ENCODE measurements at regions not wholly inside any gene's neighbourhood (a gene's known extent, or its start where the extent isn't known, plus 50 kb on each side); places are given as distances from the start of the nearest gene placed in this dataset.

GRCh38 chr5:107215611-107216010, 455.1 kb downstream of the EFNA5 start (continued):
- TF ChIP-seq HNF4G (IDR thresholded peaks at IDR 0.05) (no peak), CTCF (IDR thresholded peaks at IDR 0.05; ENCODE audit: low read depth, low read length, missing input control) (no peak), RAD21 (IDR thresholded peaks at IDR 0.05) (no peak), JUND (IDR thresholded peaks at IDR 0.05) (no peak)

GRCh38 chr5:107213025-107213424, 457.7 kb downstream of the EFNA5 start:
- no peak for DNase-seq (ENCODE audit: low spot score)
- H3K9ac ChIP-seq (ENCODE audit: low read depth in 1 of 2, low read length in 2 of 2): no peak overlapping the region
- no peaks in the 10 kb centered on the region for H3K27me3 ChIP-seq (ENCODE audit: control insufficient read depth in 4 of 4, insufficient read depth in 4 of 4, low read length in 3 of 4)
- whole genome bisulfite sequencing: 61% methylated on average over 3 of the region's 3 CpGs
- H3K4me3 ChIP-seq (ENCODE audit: low read depth in 1 of 3, low read length in 3 of 3): no peak overlapping the region
- no peak overlapping the region for H3K27ac ChIP-seq (ENCODE audit: low read depth in 1 of 2, low read length in 2 of 2)
- H3K36me3 ChIP-seq (ENCODE audit: control insufficient read depth in 4 of 4, insufficient read depth in 3 of 4, low read depth in 1 of 4, low read length in 3 of 4): no peaks in the 10 kb centered on the region
- no peaks in the 10 kb centered on the region for H3K9me3 ChIP-seq (ENCODE audit: control insufficient read depth in 4 of 4, low read length in 3 of 4)
- TF ChIP-seq ZBTB33 (IDR thresholded peaks at IDR 0.05): no peak
- TF ChIP-seq FOXA1 (IDR thresholded peaks at IDR 0.05): no peak
- no peak for TF ChIP-seq HNF4G (IDR thresholded peaks at IDR 0.05)
- no peak for TF ChIP-seq SP1 (IDR thresholded peaks at IDR 0.05)
- no peak for TF ChIP-seq YY1 (IDR thresholded peaks at IDR 0.05)
- TF ChIP-seq RXRA (IDR thresholded peaks at IDR 0.05): no peak
- no peak for TF ChIP-seq RAD21 (IDR thresholded peaks at IDR 0.05)
- no peak for TF ChIP-seq FOXA2 (IDR thresholded peaks at IDR 0.05)
- no peak for TF ChIP-seq MAX (IDR thresholded peaks at IDR 0.05)
- TF ChIP-seq JUND (IDR thresholded peaks at IDR 0.05): no peak
- no peak for TF ChIP-seq ATF3 (IDR thresholded peaks at IDR 0.05)
- no peak for TF ChIP-seq CTCF (IDR thresholded peaks at IDR 0.05; ENCODE audit: low read depth, low read length, missing input control)
- no peak for TF ChIP-seq TAF1 (conservative IDR thresholded peaks at IDR 0.05)
- TF ChIP-seq EGR1 (IDR thresholded peaks at IDR 0.05; ENCODE audit: low read depth in 2 of 2): no peak
- TF ChIP-seq HNF4A (conservative IDR thresholded peaks at IDR 0.05): no peak
- no peak for TF ChIP-seq REST (IDR thresholded peaks at IDR 0.05)
- no peak for TF ChIP-seq NR2F2 (IDR thresholded peaks at IDR 0.05)
- no peak for TF ChIP-seq GABPA (IDR thresholded peaks at IDR 0.05 in 1 of 2, conservative IDR thresholded peaks at IDR 0.05 in 1 of 2)
- H3K4me1 ChIP-seq (ENCODE audit: control insufficient read depth in 4 of 4, insufficient read depth in 4 of 4, low read length in 3 of 4): no peaks in the 10 kb centered on the region

All from liver (tissue), 8 donors.